Islet precursor cell (in vitro differentiated cells): ENCODE measurements at regions not wholly inside any gene's neighbourhood (a gene's known extent, or its start where the extent isn't known, plus 50 kb on each side); places are given as distances from the start of the nearest gene placed in this dataset.

Experiments used
- DNase-seq: peaks from one replicate; pipeline ENCODE4 v3.0.0-alpha.2; 2018

GRCh38 chr22:47228767-47229166 lies 466.3 kb downstream of the TBC1D22A start:
- no peak for DNase-seq

DNA sequence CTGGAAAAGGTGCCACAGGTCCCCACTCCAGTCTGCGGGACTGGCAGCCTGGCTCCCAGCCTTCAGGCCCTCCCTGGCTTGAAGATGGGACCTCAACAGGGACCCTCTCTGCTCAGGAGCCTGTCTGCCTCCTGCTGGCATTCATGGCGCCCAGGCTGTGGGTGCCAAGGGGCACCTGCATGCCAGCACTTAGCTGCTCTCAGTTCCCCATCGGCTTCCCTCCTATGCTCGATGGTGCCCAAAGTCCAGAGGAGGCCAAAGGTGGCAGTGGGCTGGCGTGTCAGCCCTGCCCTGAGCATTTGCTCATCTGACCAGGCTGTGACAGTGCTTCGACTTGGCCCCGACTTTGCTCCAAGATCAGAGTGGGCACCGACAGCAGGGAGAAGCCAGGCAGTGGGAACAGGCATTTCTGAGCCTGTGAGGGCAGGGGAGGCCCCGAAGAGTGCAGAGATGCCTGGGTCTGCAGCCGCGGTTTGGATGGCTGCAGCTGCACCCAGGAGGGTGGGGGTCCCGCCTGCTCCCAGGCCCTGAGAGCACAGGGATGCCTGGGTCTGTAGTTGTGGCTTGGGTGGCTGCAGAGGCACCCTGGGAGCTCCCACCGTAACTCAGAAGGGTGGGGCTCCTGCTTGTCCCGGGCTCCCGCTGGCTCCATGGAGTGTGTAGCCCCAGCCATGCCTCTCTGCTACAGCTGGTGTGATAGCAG lies 463.6 kb downstream of the TBC1D22A start:
- DNase-seq = no peak

DNA sequence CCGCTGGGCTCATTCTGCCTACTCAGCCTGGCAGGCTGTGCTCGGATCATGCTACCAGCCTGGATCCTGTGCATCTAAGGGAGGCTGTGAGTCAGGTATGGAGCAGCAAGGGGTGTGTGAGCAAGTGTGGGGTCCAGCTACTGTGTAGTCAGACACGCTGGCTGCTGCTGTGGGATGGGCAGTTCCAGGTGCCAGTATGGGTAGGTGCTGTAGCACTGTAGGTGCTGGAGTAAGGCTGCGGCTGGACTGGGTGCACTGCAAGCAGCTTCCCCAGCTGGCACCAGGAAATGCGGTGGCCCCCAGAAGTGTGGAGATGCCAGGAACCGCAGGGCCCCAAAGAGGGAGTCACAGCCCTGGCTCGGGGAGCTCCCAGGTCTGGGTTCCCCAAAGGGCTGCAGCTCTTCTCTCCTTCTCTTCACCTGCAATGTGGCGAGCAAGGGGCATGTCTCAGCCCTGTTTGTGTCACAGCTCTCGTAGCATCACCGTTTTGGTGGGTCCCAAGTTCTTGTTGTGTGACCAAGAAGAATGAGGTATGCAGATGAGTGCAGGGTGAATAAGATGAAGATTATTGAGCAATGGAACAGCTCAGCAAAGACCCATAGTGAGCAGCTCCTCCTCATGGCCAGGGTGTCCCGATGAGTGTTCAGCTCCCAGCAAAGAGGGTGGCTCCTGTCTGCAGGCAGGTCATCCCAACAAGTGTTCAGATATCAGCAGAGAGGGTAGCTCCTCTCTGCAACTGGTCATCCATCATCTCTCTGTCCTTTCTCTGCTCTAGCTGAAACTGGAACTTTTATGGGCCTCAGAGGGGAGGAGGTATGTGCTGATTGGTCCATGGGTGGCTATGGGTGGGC lies 462.9 kb downstream of the TBC1D22A start:
- no peak for DNase-seq
